GM12873 (cell line): ENCODE measurements at regions not wholly inside any gene's neighbourhood (a gene's known extent, or its start where the extent isn't known, plus 50 kb on each side); places are given as distances from the start of the nearest gene placed in this dataset.

Experiments used
- CTCF ChIP-seq: IDR thresholded peaks from 2 replicates; pipeline ENCODE4 v1.5.1; 2012; ENCODE audit warnings: low read depth, mild to moderate bottlenecking, moderate library complexity, low read length, control low read depth; ENCODE audit not compliant: insufficient read depth; ENCODE audit errors: missing control alignments

DNA sequence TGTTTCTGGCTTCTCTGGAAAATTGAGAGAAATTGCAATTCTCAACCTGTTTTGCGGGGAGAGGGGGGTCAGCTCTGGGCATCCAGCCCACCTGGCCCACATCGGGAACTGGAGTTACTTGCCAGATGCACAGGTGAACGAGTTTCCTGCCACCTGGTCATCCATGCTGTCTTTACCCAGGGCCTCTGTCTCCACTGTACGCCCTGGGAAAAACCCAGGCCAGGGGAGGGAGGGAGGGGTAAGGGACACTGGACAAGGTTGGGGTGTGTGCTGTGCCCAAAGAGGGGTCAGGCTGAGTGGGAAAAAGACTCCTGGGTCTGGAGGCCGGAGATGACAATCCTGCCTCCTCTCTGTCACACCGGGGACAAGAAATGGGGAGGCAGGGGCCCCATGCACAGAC, 307.6 kb downstream of the ZNF536 start:
- TF ChIP-seq CTCF, result no peak

DNA sequence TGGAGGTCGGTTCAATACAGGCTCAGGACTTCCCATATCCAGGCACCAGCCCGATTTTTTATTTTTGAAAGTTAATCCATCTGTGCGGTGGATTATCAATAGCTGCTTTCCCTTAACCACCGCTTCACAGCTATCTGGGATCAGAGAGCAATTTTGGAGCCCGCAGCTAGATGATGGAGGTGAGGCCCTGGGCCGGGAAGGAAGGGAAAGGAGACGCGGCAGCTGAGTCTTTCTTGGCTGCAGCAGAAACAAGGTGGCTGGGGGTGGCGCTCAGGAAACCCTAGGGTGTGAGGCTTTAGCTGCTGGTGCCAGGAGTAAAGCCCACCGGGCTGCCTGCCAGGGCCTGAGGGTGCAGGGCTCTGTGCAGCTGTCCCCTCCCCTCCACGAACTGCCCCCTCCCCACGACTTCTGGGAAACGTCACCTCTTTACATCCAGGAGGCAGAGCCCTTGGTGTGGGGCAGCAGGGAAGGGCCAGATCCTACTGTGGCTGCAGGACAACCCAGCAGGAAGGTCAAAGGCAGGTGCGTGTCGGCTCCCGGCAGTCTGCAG, 307.0 kb downstream of the ZNF536 start:
- no peak for TF ChIP-seq CTCF

DNA sequence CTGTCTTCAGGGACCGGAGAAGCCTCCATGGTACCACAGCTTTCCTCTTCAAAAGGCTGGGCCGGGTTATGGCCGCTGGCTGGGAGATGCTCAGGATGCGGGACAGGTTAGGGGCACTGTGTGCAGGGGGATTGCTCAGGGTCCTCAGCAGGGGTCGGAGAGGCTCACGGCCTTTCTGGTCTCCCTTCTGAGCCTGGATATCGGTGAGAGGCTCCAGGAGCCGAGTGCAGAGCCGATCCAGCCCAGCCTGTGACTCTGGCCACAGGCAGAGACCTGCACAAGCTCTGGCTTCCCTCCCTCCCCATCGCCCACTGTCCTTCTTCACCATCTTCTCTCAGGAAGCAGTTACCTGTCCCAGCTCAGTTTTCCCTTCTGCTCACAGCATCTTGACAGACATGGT, 306.0 kb downstream of the ZNF536 start:
- TF ChIP-seq CTCF, result no peak

DNA sequence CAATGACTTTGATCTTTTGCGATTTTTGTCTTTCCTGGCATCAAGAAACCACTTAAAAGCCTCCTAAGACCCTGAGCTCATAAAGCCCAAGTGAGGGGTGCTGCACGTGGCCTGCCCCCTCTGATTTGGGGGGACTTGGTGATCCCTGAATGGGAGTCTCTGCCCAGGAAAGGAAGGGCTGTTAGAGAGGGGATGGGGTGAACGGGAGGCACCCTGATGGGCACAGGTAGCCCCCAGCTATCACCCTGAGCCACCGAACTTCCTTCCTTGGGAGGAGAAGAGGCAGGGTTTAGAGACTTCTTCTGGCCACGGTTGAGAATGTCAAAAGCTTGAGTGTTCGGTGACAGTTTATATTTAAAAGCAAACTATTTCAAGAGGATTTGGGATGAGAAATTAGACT, 305.5 kb downstream of the ZNF536 start:
- no peak for TF ChIP-seq CTCF

GRCh38 chr19:30676990-30677679, 305.0 kb downstream of the ZNF536 start:
- no peak for TF ChIP-seq CTCF

DNA sequence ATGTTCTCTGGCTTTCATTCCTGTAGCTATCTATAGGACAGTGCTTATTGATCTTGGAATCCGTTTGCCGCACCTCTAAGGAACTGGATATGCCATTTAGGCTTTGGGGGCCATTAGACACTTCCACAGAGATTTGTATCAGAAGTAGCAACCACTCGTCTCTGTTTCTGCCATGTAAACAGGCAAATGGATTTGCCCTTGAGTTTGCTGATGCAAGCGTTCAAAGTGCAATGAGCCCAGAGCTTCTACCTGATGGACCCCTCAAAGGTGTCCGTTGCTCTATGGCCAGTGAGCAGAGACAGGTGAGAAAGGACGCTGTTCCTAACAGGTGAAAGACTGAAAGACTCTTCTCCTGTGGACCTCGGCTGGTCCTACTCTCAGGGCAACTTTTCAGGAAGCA, 302.9 kb downstream of the ZNF536 start:
- TF ChIP-seq CTCF, result no peak

DNA sequence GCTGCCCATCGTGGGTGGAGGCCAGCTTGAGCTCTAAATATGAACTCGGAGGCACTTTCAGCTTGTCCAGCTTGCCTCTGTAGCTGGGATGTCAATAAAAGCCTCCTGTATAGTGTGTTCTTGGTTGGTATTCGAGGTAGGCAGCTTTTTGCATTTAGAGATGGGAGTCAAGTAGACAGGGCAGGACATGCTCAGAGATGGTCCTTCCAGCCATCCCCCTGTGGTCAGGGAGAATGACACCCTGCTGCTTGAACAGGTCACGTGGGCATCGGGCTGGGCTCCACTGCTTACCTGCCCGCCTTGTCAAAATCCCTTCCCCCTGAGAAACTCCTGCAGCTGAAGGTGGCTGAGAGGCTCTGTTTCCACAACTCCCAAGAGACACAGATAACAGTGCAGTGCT, 302.5 kb downstream of the ZNF536 start:
- no peak for TF ChIP-seq CTCF
